Ascending aorta (tissue), 2 donors: ENCODE measurements at regions not wholly inside any gene's neighbourhood (a gene's known extent, or its start where the extent isn't known, plus 50 kb on each side); places are given as distances from the start of the nearest gene placed in this dataset.
"Not testable (repeated sequence)": the region's sequence is repeated elsewhere in the genome, so short reads cannot be mapped to it uniquely, and the experiment has no call there.

ENCODE experiments used
- DNase-seq, 2 donors: peaks; one replicate each; pipeline ENCODE4 v3.0.0-alpha.2; 2019; ENCODE audit warnings: low spot score in 2 of 2
- H3K27ac ChIP-seq, 2 donors: fragments of 200-600 bp; sonication (generic); one replicate each; pipeline ENCODE4 v1.5.1; 2016 to 2017; ENCODE audit warnings: mild to moderate bottlenecking in 1 of 2
- H3K27me3 ChIP-seq: fragments of 200-600 bp; sonication (generic); one replicate; pipeline ENCODE4 v1.5.1; 2017
- H3K36me3 ChIP-seq, 2 donors: fragments of 200-600 bp; sonication (generic); one replicate each; pipeline ENCODE4 v1.5.1; 2016
- H3K4me1 ChIP-seq, 2 donors: fragments of 200-600 bp; sonication (generic); one replicate each; pipeline ENCODE4 v1.5.1; 2016 to 2017; ENCODE audit warnings: mild to moderate bottlenecking in 1 of 2
- H3K4me3 ChIP-seq, 2 donors: fragments of 200-600 bp; sonication (generic); one replicate each; pipeline ENCODE4 v1.5.1; 2016 to 2017; ENCODE audit warnings: mild to moderate bottlenecking in 1 of 2
- H3K9me3 ChIP-seq, 2 donors: fragments of 200-600 bp; sonication (generic); one replicate each; pipeline ENCODE4 v1.5.1; 2016
- CTCF ChIP-seq, 3 experiments: fragments of 200-600 bp in 2 of 3; fragments of 450-650 bp in 1 of 3; sonication (generic) in 2 of 3; IDR thresholded peaks; one replicate each; pipeline ENCODE4 v1.5.1; 2016 to 2019; ENCODE audit warnings: antibody characterized with exemption in 3 of 3, mild to moderate bottlenecking in 1 of 3, moderate library complexity in 1 of 3
- intact Hi-C: fragments of 100-400 bp; cut with DNase I; formaldehyde crosslinking; loops from one replicate; pipeline ENCODE4 v1.15.1; 2023

GRCh38 chrX:40788698-40789097 lies 53.4 kb upstream of the MED14 start:
- intact Hi-C loops, H3K9me3 ChIP-seq, H3K27ac ChIP-seq, H3K27me3 ChIP-seq, H3K36me3 ChIP-seq, DNase-seq, H3K4me3 ChIP-seq, H3K4me1 ChIP-seq: not testable (repeated sequence)

GRCh38 chrX:40792433-40792832 lies 57.1 kb upstream of the MED14 start:
- H3K9me3 ChIP-seq = no peaks in the 10 kb centered on the region
- DNase-seq = no peak
- H3K36me3 ChIP-seq = no peaks in the 10 kb centered on the region
- no peaks in the 10 kb centered on the region for H3K4me1 ChIP-seq
- no peak overlapping the region for H3K27ac ChIP-seq
- no peak overlapping the region for H3K4me3 ChIP-seq
- H3K27me3 ChIP-seq = no peaks in the 10 kb centered on the region
- no peak for TF ChIP-seq CTCF (IDR thresholded peaks at IDR 0.05)
- intact Hi-C loops = loop anchor here (5.0 kb wide), 2 partner anchors 55 to 250 kb away; partner anchors contain the start of gene MED14

- not testable (repeated sequence) for H3K9me3 ChIP-seq, H3K27ac ChIP-seq, H3K4me3 ChIP-seq, DNase-seq, H3K27me3 ChIP-seq, H3K36me3 ChIP-seq, H3K4me1 ChIP-seq
- intact Hi-C loops = loop anchor here (1.0 to 5.0 kb wide), 3 partner anchors 57 to 252 kb away; partner anchors contain the start of gene MED14
Observed at GRCh38 chrX:40794829-40795130, 59.4 kb upstream of the MED14 start.

GRCh38 chrX:40799745-40800144 lies 64.4 kb upstream of the MED14 start:
- H3K36me3 ChIP-seq, DNase-seq, H3K27me3 ChIP-seq, H3K27ac ChIP-seq, intact Hi-C loops, H3K4me1 ChIP-seq, H3K4me3 ChIP-seq, H3K9me3 ChIP-seq: not testable (repeated sequence)

- no peaks in the 10 kb centered on the region for H3K9me3 ChIP-seq
- no peak for TF ChIP-seq CTCF (IDR thresholded peaks at IDR 0.05)
- H3K36me3 ChIP-seq = no peaks in the 10 kb centered on the region
- intact Hi-C loops = no loop called here
- no peaks in the 10 kb centered on the region for H3K4me1 ChIP-seq
- no peaks in the 10 kb centered on the region for H3K27me3 ChIP-seq
- no peak overlapping the region for H3K4me3 ChIP-seq
- H3K27ac ChIP-seq = no peak overlapping the region
- DNase-seq = no peak
Observed at GRCh38 chrX:40805404-40805803, 70.1 kb upstream of the MED14 start.

- DNase-seq = no peak
- no peak overlapping the region for H3K4me3 ChIP-seq
- H3K27me3 ChIP-seq = no peaks in the 10 kb centered on the region
- H3K36me3 ChIP-seq = no peaks in the 10 kb centered on the region
- no peaks in the 10 kb centered on the region for H3K9me3 ChIP-seq
- H3K4me1 ChIP-seq = no peaks in the 10 kb centered on the region
- TF ChIP-seq CTCF (IDR thresholded peaks at IDR 0.05) = no peak
- intact Hi-C loops = no loop called here
- H3K27ac ChIP-seq = no peak overlapping the region
Observed at GRCh38 chrX:40806513-40807220, 71.3 kb upstream of the MED14 start.

GRCh38 chrX:40807384-40807783 lies 72.0 kb upstream of the MED14 start:
- Histone ChIP-seq H3K4me3 (no peak overlapping the region), H3K4me1 (no peaks in the 10 kb centered on the region), H3K27ac (no peak overlapping the region), H3K36me3 (no peaks in the 10 kb centered on the region), H3K9me3 (no peaks in the 10 kb centered on the region), H3K27me3 (no peaks in the 10 kb centered on the region)
- no peak for DNase-seq
- no peak for TF ChIP-seq CTCF (IDR thresholded peaks at IDR 0.05)
- intact Hi-C loops = no loop called here
